SK-N-MC (cell line): ENCODE measurements at regions not wholly inside any gene's neighbourhood (a gene's known extent, or its start where the extent isn't known, plus 50 kb on each side); places are given as distances from the start of the nearest gene placed in this dataset.

Experiments used
- EZH2 ChIP-seq: fragments of 200-600 bp; sonication (generic); IDR thresholded peaks from one replicate; pipeline ENCODE4 v1.6.1; 2017; ENCODE audit warnings: antibody characterized with exemption
- POLR2AphosphoS5 ChIP-seq: IDR thresholded peaks from 2 replicates; pipeline ENCODE4 v1.6.1; 2012; ENCODE audit warnings: mild to moderate bottlenecking, low read depth, low read length, borderline replicate concordance

DNA sequence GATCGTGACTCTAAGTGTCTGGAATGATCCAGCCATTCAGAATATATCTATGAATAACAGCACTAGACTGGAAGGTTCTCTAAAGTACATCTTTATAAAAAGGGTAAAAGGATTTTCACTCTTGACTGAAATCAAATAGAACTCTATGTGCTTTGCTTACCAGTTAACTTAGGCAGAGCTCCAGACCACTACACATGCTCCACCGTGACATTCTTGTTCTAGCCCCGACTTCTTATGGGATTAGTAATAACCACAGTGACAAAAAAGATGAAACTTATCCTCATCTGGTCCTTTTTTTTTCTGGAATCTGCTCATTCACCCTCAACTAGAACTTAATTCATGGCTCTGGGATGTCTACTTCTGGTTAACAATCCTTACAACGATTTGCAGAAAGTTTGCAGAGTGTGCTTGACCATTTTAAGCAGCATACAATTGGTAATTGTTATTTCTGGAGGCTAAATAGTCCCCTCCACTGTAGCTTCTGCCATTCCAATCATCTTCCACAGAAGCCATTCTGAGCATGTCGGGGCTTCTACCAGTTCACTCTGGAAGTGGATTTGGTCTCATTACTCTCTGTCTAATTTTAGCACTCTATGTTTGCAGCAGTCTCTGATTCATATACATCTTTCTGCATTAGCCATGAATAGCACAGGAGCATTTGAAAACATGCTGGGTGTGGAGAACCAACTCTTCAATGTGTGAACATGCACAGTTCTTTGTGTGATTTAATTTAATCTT is 163.7 kb upstream of the CDC14C start:
- no peak for TF ChIP-seq POLR2AphosphoS5
- no peak for TF ChIP-seq EZH2
